ENCODE measurements at regions not wholly inside any gene's neighbourhood (a gene's known extent, or its start where the extent isn't known, plus 50 kb on each side); places are given as distances from the start of the nearest gene placed in this dataset.
"Not testable (repeated sequence)": the region's sequence is repeated elsewhere in the genome, so short reads cannot be mapped to it uniquely, and the experiment has no call there.

GRCh38 chr13:63448692-63449091 is 2033.0 kb upstream of the PCDH20 start:
- no peaks in the 10 kb centered on the region for H3K36me3 ChIP-seq (ENCODE audit: low read depth)
- DNase-seq = no peak

DNA sequence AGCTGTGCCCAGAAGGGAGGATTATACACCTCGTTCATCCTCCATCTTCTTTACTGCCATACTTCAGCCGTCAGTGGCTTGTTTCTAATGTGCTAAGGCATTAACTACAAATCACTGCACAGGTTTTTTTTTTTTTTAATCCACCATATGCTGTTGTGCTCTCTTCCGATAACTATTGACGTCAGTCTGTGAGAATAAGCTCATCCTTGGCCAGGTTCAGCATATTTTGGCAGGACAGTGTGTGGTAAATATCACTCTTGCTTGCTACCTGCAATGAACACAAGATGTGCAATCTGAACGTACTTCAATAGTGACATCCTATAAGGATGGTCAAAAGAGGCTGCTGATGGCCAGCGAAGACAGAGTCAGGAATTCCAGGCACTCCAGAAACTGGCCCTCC is 2030.7 kb upstream of the PCDH20 start:
- no peaks in the 10 kb centered on the region for H3K36me3 ChIP-seq (ENCODE audit: low read depth)
- DNase-seq = no peak
- peaks cover 12% of the 10 kb centered on the region for H3K9me3 ChIP-seq
- no peak for TF ChIP-seq CTCF (IDR thresholded peaks at IDR 0.05)
- intact Hi-C loops (cut with DNase I, micrococcal nuclease) = no loop called here
- ATAC-seq = no peak
- no peaks in the 10 kb centered on the region for H3K4me1 ChIP-seq (ENCODE audit: low read depth)
- H3K4me3 ChIP-seq = no peak overlapping the region

More at GRCh38 chr13:63448692-63449091, 2033.0 kb upstream of the PCDH20 start:
- Histone ChIP-seq H3K4me3 (no peak overlapping the region), H3K4me1 (ENCODE audit: low read depth) (no peaks in the 10 kb centered on the region), H3K9me3 (peaks cover 15% of the 10 kb centered on the region)
- intact Hi-C loops (cut with DNase I, micrococcal nuclease) = no loop called here
- TF ChIP-seq CTCF (IDR thresholded peaks at IDR 0.05) = no peak
- no peak for ATAC-seq

- H3K9me3 ChIP-seq; H3K36me3 ChIP-seq (ENCODE audit: low read depth); intact Hi-C loops (cut with DNase I, micrococcal nuclease); H3K4me1 ChIP-seq (ENCODE audit: low read depth); DNase-seq; ATAC-seq; H3K4me3 ChIP-seq: not testable (repeated sequence)
Observed at GRCh38 chr13:63444225-63444624, 2028.6 kb upstream of the PCDH20 start.

DNA sequence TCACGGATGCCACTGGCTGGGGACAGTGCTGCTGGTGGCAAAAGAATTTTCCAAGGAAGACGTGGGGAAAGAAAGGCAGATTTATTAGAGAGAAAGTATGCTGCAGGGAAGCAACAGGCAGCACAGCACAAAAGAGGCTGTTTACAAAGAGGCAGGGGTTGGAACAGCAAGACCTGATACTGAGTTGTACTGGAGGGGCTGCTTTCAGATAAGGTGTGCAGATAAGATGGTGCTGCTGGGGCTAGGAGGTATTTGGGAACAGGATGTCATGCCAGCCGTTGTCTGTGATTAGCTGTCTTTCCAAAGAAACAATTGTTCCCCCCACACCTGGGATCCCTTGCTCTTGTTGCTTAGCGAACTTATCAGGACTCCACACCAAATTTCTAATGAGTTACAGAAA is 2023.3 kb upstream of the PCDH20 start:
- Histone ChIP-seq H3K9me3 (peaks cover 16% of the 10 kb centered on the region), H3K4me1 (ENCODE audit: low read depth) (no peaks in the 10 kb centered on the region), H3K36me3 (ENCODE audit: low read depth) (no peaks in the 10 kb centered on the region), H3K4me3 (no peak overlapping the region)
- no peak for ATAC-seq
- intact Hi-C loops (cut with DNase I, micrococcal nuclease) = no loop called here
- TF ChIP-seq CTCF (IDR thresholded peaks at IDR 0.05) = no peak
- DNase-seq = no peak

- TF ChIP-seq CTCF (IDR thresholded peaks at IDR 0.05) = no peak
Observed at GRCh38 chr13:63436325-63436668, 2020.6 kb upstream of the PCDH20 start.

GRCh38 chr13:63435667-63436324 is 2020.1 kb upstream of the PCDH20 start:
- DNase-seq = no peak
- H3K9me3 ChIP-seq = peaks cover 16% of the 10 kb centered on the region
- TF ChIP-seq CTCF (IDR thresholded peaks at IDR 0.05) = no peak
- H3K36me3 ChIP-seq (ENCODE audit: low read depth) = no peaks in the 10 kb centered on the region
- intact Hi-C loops (cut with DNase I, micrococcal nuclease) = no loop called here
- ATAC-seq = no peak
- H3K4me3 ChIP-seq = no peak overlapping the region
- H3K4me1 ChIP-seq (ENCODE audit: low read depth) = no peaks in the 10 kb centered on the region

More at GRCh38 chr13:63436325-63436668, 2020.6 kb upstream of the PCDH20 start:
- intact Hi-C loops (cut with DNase I, micrococcal nuclease) = no loop called here
- no peak for DNase-seq
- H3K4me3 ChIP-seq = no peak overlapping the region
- H3K36me3 ChIP-seq (ENCODE audit: low read depth) = no peaks in the 10 kb centered on the region
- H3K9me3 ChIP-seq = peaks cover 16% of the 10 kb centered on the region
- H3K4me1 ChIP-seq (ENCODE audit: low read depth) = no peaks in the 10 kb centered on the region
- ATAC-seq = no peak

Measured in mucosa of descending colon (tissue), 3 donors.